ENCODE measurements at regions not wholly inside any gene's neighbourhood (a gene's known extent, or its start where the extent isn't known, plus 50 kb on each side); places are given as distances from the start of the nearest gene placed in this dataset.

DNA sequence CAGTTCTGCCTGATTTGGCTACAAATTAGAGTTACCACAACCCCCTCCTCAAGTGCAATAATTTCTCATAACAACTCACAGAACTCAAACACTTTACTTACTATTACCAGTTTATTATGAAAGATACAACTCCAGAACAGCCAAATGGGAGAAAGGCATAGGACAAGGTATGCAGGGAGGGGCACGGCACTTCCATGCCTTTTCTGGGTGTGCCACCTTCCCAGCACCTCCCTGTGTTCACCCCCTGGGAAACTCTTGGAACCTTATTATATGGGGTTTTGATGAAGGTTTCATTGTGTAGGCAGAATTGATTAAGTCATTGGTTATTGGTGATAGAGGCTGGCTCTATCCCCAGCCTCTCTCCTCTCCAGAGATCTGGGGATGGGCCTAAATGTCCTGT, 66.6 kb upstream of the RAP2B start:
- TF ChIP-seq, protein P1, sequence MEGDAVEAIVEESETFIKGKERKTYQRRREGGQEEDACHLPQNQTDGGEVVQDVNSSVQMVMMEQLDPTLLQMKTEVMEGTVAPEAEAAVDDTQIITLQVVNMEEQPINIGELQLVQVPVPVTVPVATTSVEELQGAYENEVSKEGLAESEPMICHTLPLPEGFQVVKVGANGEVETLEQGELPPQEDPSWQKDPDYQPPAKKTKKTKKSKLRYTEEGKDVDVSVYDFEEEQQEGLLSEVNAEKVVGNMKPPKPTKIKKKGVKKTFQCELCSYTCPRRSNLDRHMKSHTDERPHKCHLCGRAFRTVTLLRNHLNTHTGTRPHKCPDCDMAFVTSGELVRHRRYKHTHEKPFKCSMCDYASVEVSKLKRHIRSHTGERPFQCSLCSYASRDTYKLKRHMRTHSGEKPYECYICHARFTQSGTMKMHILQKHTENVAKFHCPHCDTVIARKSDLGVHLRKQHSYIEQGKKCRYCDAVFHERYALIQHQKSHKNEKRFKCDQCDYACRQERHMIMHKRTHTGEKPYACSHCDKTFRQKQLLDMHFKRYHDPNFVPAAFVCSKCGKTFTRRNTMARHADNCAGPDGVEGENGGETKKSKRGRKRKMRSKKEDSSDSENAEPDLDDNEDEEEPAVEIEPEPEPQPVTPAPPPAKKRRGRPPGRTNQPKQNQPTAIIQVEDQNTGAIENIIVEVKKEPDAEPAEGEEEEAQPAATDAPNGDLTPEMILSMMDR (IDR thresholded peaks at IDR 0.05; ENCODE audit: low read depth, low read length) = no peak
- no peak overlapping the region for H3K4me3 ChIP-seq (ENCODE audit: low read depth, low read length)

DNA sequence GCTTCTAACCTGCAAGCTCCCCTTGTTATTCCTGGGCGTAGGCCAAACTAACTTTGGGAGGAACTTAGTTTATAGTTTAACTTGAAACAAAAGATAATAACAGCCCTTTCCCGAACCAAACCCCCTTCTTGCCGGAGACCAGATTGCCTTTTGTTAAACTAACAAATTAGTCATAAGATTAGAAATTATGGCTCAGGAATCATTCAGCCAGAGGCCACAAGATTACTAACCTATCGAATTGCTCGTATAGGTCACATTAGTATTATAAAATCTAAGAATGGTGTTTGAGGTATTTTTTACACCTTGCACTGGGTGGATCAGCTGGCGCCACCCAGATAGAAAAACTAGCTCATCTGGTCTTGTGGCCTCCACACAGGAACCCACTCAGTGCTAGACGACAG, 65.3 kb upstream of the RAP2B start:
- no peak overlapping the region for H3K4me3 ChIP-seq (ENCODE audit: low read depth, low read length)
- TF ChIP-seq, protein P1 (IDR thresholded peaks at IDR 0.05; ENCODE audit: low read depth, low read length) = no peak

DNA sequence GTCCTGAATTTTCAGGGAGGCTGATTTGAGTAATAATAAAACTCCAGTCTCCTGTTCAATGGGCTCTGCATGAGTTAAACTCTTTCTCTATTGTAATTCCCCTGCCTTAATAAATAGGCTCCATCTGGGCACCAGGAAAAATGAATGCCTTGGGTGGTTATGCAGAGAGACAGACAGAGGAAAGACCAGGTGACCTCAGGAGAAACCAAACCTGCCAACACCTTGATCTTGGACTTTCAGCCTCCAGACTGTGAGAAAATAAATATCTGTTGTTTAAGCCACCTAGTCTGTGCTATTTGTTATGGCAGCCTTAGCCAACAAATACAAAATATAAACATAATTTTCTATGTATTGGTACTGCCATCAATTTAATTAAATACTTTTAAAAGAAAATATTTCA, 64.8 kb upstream of the RAP2B start:
- TF ChIP-seq, protein P1 (IDR thresholded peaks at IDR 0.05; ENCODE audit: low read depth, low read length) = no peak
- H3K4me3 ChIP-seq (ENCODE audit: low read depth, low read length) = no peak overlapping the region

DNA sequence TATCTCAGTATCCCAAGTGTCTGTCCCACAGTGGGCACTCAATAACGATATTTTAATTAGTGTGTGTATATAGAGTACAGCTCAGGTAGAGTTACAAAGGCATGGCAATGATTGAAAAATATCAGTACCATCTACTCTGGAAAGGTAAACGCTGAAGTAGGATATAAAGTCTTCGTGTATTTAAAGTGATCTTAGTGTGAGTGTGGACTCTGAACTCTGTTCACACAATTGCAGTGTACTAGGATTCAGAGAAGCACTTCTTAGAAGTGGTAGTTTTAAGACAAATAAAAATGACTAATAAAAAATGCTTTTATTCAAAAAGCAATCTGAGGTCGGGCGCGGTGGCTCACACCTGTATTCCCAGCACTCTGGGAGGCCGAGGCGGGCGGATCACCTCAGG, 62.9 kb upstream of the RAP2B start:
- TF ChIP-seq, protein P1 (IDR thresholded peaks at IDR 0.05; ENCODE audit: low read depth, low read length) = no peak
- H3K4me3 ChIP-seq (ENCODE audit: low read depth, low read length) = no peak overlapping the region

DNA sequence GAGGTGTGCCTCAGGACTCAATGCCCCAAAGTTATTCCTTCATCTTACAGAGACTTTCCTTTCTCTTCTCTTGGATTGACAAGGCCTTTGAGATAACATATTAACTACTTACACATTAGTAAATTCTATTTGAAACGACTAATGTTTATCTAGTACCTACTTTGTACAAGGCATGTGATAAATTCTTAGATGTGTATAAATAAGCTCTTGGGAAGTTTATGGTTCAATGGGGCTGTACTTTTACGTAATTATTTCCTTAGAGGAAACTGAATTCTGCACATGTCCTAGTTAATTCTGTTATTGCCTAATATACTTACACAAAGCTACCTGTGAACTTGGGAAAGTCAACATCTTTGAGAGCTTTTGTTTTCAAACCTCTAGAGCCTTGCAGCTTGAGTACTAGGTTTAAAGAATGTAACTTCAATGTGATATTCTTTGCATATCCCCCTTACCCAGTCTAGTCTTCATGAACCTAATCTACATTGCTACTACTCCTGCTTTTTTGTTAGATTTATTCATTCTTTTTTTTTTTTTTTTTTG, 58.5 kb upstream of the RAP2B start:
- TF ChIP-seq, protein P1 (IDR thresholded peaks at IDR 0.05; ENCODE audit: low read depth, low read length) = no peak
- no peak overlapping the region for H3K4me3 ChIP-seq (ENCODE audit: low read depth, low read length)

DNA sequence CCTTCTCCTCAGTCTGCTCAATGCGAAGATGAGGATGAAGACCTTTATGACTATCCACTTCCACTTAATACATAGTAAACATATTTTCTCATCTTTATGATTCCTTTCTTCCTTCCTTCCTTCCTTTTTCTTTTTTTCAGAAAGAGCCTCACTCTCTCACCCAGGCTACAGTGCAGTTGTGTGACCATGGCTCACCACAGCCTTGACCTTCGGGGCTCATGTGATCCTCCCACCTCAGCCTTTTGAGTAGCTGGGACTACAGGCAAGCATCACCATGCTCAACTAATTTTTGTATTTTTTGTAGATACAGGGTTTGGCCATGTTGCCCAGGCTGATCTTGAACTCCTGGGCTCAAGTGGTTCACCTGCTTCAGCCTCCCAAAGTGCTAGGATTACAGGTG, 52.0 kb upstream of the RAP2B start:
- no peak overlapping the region for H3K4me3 ChIP-seq (ENCODE audit: low read depth, low read length)
- TF ChIP-seq, protein P1 (IDR thresholded peaks at IDR 0.05; ENCODE audit: low read depth, low read length) = no peak

DNA sequence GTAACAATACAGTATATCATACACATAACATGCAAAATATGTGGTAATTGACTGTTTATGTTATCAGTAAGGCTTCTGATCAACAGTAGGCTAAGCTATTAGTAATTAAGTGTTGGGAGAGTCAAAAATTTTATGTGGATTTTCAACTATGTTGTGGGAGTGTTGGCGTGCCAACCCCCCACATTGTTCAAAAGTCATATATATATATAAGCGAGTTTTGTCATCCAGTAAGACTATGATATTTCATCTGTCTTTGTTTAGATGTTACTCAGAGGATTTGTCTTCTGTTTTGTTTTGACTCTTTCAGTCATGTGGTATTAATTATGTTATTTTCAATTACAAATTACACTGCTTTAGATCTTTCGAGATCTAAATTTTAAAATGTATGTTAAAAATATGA, 51.0 kb upstream of the RAP2B start:
- TF ChIP-seq, protein P1 (IDR thresholded peaks at IDR 0.05; ENCODE audit: low read depth, low read length) = no peak
- H3K4me3 ChIP-seq (ENCODE audit: low read depth, low read length) = no peak overlapping the region

Measured in WI38 (cell line).